Fibroblast of villous mesenchyme (primary cell): ENCODE measurements at regions not wholly inside any gene's neighbourhood (a gene's known extent, or its start where the extent isn't known, plus 50 kb on each side); places are given as distances from the start of the nearest gene placed in this dataset.

ENCODE experiments used
- DNase-seq: peaks from one replicate; pipeline ENCODE4 v3.0.0-alpha.2; 2010; ENCODE audit warnings: low read depth
- H3K4me3 ChIP-seq: 2 replicates; pipeline ENCODE4 v1.5.1; 2011; ENCODE audit warnings: low read depth, mild to moderate bottlenecking, low read length
- TF ChIP-seq, protein P1 (sequence below): IDR thresholded peaks from 2 replicates; pipeline ENCODE4 v1.5.1; 2012; ENCODE audit warnings: low read depth, mild to moderate bottlenecking, low read length; ENCODE audit not compliant: insufficient read depth

DNA sequence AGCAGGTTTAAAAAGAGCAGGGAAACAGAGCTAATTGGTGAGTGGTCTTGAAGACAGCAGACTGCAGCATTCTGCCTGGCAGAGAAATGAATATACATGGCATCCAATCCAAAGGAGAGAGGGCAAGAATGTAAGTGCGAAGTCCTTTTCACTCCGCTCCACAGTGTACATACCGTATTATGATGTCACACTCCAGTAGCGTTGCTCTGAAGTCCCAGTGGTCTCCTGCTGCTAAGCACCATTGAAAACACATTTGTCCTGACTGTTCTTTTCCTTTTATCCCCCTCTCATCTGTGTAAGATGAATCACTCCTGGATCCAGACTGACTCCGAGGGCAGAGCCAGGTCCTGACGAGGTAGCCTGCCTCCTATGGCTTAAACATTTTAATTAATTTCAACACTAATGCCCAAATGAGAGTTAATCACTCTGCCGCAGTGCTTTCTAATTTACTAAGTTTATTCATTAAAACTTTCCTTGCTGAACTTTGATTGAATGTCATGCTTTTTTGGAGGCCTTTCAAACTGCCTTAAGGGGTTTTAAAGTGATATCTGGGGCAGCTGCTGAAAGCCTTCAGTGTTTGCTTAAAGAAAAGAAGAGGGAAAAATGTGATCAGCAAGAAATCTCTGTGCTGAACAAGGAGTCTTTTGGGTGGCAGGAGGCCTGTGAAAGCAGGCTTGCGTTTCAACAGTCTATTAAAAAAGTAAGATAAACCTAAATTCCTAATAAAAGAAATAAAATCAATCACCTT lies 227.2 kb downstream of the ATG4C start:
- TF ChIP-seq, protein P1, sequence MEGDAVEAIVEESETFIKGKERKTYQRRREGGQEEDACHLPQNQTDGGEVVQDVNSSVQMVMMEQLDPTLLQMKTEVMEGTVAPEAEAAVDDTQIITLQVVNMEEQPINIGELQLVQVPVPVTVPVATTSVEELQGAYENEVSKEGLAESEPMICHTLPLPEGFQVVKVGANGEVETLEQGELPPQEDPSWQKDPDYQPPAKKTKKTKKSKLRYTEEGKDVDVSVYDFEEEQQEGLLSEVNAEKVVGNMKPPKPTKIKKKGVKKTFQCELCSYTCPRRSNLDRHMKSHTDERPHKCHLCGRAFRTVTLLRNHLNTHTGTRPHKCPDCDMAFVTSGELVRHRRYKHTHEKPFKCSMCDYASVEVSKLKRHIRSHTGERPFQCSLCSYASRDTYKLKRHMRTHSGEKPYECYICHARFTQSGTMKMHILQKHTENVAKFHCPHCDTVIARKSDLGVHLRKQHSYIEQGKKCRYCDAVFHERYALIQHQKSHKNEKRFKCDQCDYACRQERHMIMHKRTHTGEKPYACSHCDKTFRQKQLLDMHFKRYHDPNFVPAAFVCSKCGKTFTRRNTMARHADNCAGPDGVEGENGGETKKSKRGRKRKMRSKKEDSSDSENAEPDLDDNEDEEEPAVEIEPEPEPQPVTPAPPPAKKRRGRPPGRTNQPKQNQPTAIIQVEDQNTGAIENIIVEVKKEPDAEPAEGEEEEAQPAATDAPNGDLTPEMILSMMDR, result no peak
- DNase-seq, result no peak
- no peak overlapping the region for H3K4me3 ChIP-seq

DNA sequence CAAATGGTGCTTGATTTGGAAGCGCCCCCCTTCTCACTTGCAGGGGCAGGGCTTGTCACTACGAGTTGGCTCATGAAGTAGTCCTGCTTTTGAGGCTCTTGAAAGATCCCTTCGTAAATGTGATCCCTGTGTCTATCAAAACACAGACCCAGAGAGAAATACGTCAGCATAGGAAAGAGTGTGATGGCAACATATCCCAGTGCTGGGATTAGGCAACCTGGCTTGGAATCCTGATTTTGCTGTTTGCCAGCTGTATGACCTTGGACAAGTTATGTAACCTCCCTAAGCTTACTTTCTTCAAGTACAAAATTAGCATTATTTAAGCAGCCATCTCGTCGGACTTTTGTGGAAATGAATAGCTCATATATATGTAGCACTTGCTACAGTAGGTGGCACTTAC lies 228.4 kb downstream of the ATG4C start:
- TF ChIP-seq, protein P1, result no peak
- H3K4me3 ChIP-seq, result no peak overlapping the region
- no peak for DNase-seq

DNA sequence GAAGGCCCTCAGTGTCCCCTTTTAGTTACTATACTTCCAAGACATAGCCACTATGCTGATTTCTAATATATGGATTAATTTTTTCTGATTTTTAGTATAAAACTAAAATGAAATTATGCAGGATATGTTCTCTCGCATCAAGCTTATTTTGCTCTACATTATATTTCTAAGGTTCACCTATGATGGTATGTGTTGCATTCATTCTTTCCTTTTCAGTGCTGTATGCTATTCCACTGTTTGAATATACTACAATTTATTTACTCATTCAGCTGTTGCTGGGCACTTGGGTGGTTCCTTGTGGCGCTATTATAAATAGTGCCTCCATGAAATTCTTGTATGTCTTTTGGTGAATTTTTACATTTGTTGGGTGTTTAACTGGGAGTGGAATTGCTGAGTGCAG lies 230.3 kb downstream of the ATG4C start:
- TF ChIP-seq, protein P1, result no peak
- H3K4me3 ChIP-seq, result no peak overlapping the region
- DNase-seq, result no peak

DNA sequence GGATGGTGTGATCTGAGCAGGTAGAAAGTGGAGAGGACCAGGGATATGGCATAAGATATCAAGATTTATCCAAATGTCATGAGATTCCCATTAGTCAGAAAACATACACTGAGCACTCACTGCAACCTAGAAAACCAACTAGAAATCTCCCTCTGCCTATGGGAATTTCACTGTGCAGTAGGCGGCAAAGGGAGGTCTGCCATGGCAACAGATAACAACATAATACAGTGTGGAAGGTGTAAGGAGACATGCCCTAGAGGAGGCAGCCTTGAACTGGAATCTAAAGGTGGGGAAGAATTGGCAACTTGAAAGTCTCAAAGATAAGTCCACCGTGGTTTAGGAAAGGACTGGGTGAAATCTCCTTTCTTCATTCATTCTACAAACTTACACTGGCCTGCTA lies 238.4 kb downstream of the ATG4C start:
- no peak overlapping the region for H3K4me3 ChIP-seq
- TF ChIP-seq, protein P1, result no peak
- no peak for DNase-seq

DNA sequence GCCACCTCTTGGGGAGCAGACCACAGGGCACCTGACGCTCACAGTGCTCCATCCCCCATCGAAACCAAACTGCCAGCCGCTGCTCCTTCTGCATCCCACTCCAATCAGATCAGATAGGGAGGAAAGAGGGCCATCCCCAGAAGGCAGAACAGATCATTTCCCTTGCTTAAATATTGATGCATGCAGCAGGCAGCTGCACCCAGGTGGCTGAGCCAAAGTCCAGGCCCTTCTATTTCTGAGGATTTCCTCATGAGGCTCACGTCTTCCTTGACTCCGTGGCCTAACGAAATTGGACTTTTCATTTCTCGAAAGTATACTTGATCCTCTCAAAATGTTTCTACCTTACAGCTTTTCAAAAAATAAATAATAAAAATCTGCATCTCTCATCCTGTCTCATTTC lies 239.2 kb downstream of the ATG4C start:
- TF ChIP-seq, protein P1, result no peak
- no peak for DNase-seq
- no peak overlapping the region for H3K4me3 ChIP-seq

DNA sequence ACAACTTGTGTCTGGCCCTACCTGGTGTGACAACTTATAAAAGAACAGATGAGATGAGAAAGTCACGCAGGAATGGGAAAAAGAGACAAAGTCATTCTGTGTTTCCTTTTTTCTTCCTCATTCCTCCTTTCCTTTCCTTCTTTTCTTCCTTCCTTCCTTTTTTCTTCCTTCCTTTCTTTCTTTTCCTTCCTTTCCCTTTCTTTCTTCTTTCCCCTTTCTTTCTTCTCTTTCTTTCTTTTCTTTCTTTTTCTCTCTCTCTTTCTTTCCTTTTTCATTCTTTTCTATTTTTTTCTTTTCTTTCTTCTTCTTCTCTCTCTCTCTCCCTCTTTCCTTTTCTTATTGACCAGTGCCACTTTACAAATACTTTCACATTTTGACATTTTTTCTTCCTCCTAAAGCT lies 239.7 kb downstream of the ATG4C start:
- no peak for DNase-seq
- H3K4me3 ChIP-seq, result no peak overlapping the region
- TF ChIP-seq, protein P1, result no peak

DNA sequence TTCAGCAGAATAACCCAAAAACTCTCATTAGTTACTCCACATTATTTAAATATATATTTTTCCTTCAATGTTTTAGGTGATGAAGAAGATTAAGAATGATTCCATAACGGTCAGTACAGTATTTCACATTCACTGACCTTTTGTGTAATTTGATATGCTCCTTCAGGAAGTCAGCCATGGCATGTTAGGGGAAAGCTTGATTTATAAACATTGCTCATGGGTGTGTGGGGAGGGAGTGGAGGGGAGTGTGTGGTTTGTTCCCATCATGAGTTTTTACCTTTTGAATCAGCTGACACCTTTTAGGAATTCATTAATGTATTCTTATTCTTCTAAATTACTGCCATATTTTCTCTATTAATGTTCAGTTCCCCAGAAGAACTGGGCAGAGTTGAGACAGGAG lies 240.2 kb downstream of the ATG4C start:
- TF ChIP-seq, protein P1, result no peak
- H3K4me3 ChIP-seq, result no peak overlapping the region
- DNase-seq, result no peak
